Epithelial cell of esophagus (primary cell): ENCODE measurements at regions not wholly inside any gene's neighbourhood (a gene's known extent, or its start where the extent isn't known, plus 50 kb on each side); places are given as distances from the start of the nearest gene placed in this dataset.

Experiments
- DNase-seq: peaks from one replicate; pipeline ENCODE4 v3.0.0; 2010; ENCODE audit warnings: low read depth
- H3K4me3 ChIP-seq: 2 replicates; pipeline ENCODE4 v1.5.1; 2011; ENCODE audit warnings: mild to moderate bottlenecking, low read length, control low read depth
- TF ChIP-seq, protein P1 (sequence below): IDR thresholded peaks from 2 replicates; pipeline ENCODE4 v1.5.1; 2011; ENCODE audit warnings: low read depth, mild to moderate bottlenecking, low read length, control low read depth, inconsistent platforms; ENCODE audit not compliant: insufficient read depth; ENCODE audit errors: missing control alignments

DNA sequence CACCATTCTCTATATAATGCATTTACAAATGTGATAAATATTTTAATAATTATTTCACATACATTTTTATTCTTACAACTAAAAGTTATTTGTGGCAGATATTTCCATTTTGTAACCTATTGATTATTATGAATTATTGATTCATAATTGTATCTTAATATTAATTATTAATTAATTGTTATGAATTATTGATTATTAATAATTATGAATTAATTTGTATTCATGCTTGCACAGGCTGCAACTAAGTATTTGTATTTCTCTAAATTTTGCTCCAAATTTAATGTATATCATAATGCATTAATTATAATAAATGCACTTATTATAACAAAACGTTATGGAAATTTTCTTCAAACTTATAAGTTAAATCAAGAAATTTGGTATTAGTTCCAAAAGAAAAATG is 929.7 kb downstream of the PCDH7 start:
- TF ChIP-seq, protein P1, sequence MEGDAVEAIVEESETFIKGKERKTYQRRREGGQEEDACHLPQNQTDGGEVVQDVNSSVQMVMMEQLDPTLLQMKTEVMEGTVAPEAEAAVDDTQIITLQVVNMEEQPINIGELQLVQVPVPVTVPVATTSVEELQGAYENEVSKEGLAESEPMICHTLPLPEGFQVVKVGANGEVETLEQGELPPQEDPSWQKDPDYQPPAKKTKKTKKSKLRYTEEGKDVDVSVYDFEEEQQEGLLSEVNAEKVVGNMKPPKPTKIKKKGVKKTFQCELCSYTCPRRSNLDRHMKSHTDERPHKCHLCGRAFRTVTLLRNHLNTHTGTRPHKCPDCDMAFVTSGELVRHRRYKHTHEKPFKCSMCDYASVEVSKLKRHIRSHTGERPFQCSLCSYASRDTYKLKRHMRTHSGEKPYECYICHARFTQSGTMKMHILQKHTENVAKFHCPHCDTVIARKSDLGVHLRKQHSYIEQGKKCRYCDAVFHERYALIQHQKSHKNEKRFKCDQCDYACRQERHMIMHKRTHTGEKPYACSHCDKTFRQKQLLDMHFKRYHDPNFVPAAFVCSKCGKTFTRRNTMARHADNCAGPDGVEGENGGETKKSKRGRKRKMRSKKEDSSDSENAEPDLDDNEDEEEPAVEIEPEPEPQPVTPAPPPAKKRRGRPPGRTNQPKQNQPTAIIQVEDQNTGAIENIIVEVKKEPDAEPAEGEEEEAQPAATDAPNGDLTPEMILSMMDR: no peak
- DNase-seq: no peak
- H3K4me3 ChIP-seq: no peak overlapping the region

DNA sequence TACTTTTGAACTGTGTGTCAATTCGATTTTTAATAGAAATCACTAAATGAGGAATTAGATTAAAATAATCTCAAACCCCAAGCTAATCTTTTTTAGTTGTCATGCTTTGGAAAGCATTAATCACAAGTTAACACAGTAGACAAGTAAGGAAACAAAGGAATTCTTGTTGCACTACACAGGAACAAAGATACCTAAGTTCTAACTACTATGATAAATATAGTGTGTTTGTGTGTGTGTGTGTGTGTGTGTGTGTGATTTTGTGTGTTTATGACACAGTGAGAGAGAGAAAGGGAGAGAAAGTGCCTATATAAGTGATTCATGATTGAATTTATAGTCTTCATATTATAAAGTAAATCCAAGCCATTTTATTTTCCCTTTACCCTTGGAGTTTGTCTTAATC is 931.4 kb downstream of the PCDH7 start:
- DNase-seq: no peak
- no peak overlapping the region for H3K4me3 ChIP-seq
- TF ChIP-seq, protein P1: no peak

DNA sequence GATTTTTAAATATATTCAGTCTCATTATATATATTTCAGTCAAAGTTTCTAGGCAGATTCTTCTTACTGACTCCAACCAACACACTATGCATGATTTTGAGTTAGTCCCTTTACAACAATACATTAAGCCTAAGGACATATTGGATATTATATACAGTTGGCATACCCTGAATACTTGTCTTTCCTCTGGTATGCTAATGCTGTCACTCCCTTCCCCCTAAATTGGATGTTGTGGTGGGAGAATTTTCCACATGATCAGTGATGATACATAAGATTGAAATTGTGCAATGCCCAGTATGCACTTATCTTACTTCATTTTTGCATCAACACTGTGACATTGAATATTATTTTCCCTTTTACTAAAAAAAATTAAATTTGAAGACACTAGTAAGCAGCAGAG is 935.2 kb downstream of the PCDH7 start:
- TF ChIP-seq, protein P1: no peak
- H3K4me3 ChIP-seq: no peak overlapping the region
- peak; percentile 25 for DNase-seq

DNA sequence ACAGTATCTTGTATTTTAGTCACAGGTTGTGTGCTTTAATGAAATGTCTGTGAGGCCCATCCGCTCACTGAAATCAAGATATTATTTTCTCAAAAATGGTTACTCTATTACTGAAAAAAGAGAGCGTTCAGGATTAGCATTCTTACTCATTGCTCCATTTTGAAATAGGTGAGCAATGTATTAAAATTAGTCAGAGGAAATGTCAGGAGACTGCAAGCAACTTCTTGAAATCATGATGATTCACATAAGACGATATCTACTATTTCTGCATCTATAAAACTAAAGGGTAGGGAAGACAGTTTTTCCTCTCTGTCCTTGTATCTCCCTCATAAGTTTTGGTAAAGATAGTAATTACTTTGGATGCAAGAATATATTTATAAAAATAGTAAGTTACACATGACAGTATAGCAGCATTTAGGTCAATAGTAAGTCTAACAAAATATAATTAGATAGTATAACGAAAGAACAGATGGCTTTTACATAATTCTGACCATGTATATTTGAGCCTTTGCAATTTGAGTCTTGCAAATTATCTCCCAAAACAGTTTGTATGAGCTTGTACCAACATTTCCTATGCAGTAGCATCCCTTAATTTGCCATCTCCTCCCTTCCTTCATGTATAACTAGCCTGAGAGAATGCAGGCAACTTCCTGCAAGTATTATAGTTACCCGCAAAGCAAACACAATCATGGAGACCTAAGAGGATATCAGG is 937.8 kb downstream of the PCDH7 start:
- DNase-seq: peak; percentile 82
- TF ChIP-seq, protein P1: no peak

DNA sequence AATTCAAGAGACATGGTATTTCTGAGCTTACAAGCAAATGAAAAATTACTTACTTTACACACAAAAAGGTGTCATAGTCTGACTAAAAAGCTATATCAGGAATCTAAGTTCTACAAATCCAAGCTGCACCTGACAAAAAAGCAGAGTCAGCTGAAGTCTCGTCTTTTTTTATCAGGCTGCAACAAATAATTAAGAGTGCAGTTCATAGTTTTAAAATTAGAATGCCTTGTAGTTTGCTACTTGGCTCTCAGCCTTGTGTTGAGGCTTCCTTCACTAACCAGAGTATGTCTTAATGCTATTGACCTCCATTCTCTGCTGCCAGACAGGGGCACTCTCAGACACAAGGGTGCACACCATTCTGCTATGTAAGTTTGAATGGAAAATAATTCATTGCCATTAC is 940.7 kb downstream of the PCDH7 start:
- DNase-seq: no peak
- TF ChIP-seq, protein P1: no peak
- no peak overlapping the region for H3K4me3 ChIP-seq

More for the DNA sequence above, 937.8 kb downstream of the PCDH7 start:
- no peak overlapping the region for H3K4me3 ChIP-seq

DNA sequence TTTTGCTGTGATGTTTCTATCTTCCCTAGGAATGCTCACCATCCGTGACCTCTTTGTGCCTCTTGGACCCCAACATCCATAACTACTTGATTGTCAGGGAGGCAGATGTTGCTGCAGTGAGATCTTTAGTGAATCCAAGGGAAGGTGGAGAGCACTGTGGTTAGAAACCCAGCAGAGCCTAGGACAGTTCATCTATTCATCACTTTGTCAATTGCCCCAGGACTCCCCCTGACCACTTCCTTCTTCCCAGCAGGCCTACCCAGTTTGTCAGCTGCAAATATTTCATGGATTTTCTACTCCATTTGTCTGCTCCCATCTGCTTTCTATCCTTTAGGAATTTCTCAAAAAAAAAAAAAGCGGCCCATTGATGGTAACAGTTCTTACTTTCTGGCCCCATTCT is 942.8 kb downstream of the PCDH7 start:
- no peak overlapping the region for H3K4me3 ChIP-seq
- DNase-seq: no peak
- TF ChIP-seq, protein P1: no peak

DNA sequence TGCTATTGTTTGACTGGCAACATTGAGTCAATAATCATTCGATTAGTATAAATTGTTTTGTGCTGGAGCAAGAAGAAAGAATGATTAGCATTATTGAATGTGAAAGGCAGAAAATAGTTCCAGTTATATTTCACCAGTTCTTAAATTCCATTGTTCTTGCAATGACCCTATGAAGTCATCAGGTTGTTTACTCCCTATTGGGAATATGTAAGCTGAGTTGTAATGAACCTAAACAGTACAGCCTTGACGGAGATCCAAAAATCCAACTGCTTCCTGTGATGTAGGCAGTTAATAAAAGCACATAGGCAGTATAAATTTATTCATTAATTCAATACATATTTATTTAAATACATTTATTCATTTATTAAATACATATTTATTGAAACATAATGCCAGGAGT is 947.5 kb downstream of the PCDH7 start:
- no peak overlapping the region for H3K4me3 ChIP-seq
- TF ChIP-seq, protein P1: no peak
- DNase-seq: no peak
